OCI-LY7 (cell line): ENCODE measurements at regions not wholly inside any gene's neighbourhood (a gene's known extent, or its start where the extent isn't known, plus 50 kb on each side); places are given as distances from the start of the nearest gene placed in this dataset.

ENCODE experiments used
- BruUV-seq: library from RNA; stranded (reverse); fragments of 400-500 nt; replicated peaks from 2 replicates; lab custom pipeline; 2021; lab: Mats Ljungman, UMichigan
- CTCF ChIA-PET: fragments of 300-600 bp; sonication (Branson Sonifier 250); formaldehyde crosslinking; loops from one replicate; lab custom pipeline; 2022; ENCODE audit warnings: antibody characterized with exemption; ENCODE audit not compliant: unreplicated experiment; lab: Charles Lee
- POLR2A ChIA-PET: fragments of 300-600 bp; sonication (Branson Sonifier 250); formaldehyde crosslinking; loops from one replicate; lab custom pipeline; 2022; ENCODE audit warnings: antibody characterized with exemption; lab: Charles Lee
- DNase-seq: peaks from one replicate; pipeline ENCODE4 v3.0.0-alpha.2; 2015; ENCODE audit warnings: low spot score
- H2AFZ ChIP-seq: fragments of 200-600 bp; sonication (generic), shearing (Covaris generic); 2 replicates; pipeline ENCODE4 v1.6.1; 2014; ENCODE audit warnings: mild to moderate bottlenecking, antibody characterized with exemption, low read length, moderate library complexity
- H3K27ac ChIP-seq: fragments of 200-600 bp; sonication (generic); 2 replicates; pipeline ENCODE4 v1.5.1; 2014; ENCODE audit warnings: mixed run types, low read depth, mild to moderate bottlenecking, moderate library complexity, low read length, inconsistent platforms; ENCODE audit not compliant: poor library complexity, severe bottlenecking
- H3K36me3 ChIP-seq: fragments of 200-600 bp; sonication (generic); 2 replicates; pipeline ENCODE4 v1.6.1; 2014; ENCODE audit warnings: mild to moderate bottlenecking, antibody characterized with exemption, low read length, moderate library complexity, mixed read lengths; ENCODE audit not compliant: insufficient read depth
- H3K4me1 ChIP-seq: fragments of 200-600 bp; sonication (generic); 2 replicates; pipeline ENCODE4 v1.5.1; 2014; ENCODE audit warnings: mild to moderate bottlenecking, low read length; ENCODE audit not compliant: insufficient read depth, poor library complexity, severe bottlenecking
- H3K4me2 ChIP-seq: fragments of 200-600 bp; sonication (generic); 2 replicates; pipeline ENCODE4 v1.6.1; 2014; ENCODE audit warnings: mild to moderate bottlenecking, low read length
- H3K4me3 ChIP-seq: fragments of 200-600 bp; sonication (generic); 2 replicates; pipeline ENCODE4 v1.5.1; 2014; ENCODE audit warnings: mild to moderate bottlenecking, low read depth, low read length; ENCODE audit not compliant: poor library complexity, severe bottlenecking
- H3K79me2 ChIP-seq: fragments of 200-600 bp; sonication (generic); 2 replicates; pipeline ENCODE4 v1.6.1; 2016; ENCODE audit warnings: low read depth, mild to moderate bottlenecking, low read length, moderate library complexity, mixed read lengths; ENCODE audit not compliant: insufficient read depth
- H3K9me2 ChIP-seq: fragments of 200-600 bp; sonication (generic); 2 replicates; pipeline ENCODE4 v1.6.1; 2016; ENCODE audit warnings: mild to moderate bottlenecking, low read length, mixed read lengths; ENCODE audit not compliant: insufficient read depth
- H3K9me3 ChIP-seq: fragments of 200-600 bp; sonication (generic); 2 replicates; pipeline ENCODE4 v1.6.1; 2014; ENCODE audit warnings: mild to moderate bottlenecking, mixed run types, low read length, mixed read lengths
- H4K20me1 ChIP-seq: fragments of 200-600 bp; sonication (generic); 2 replicates; pipeline ENCODE4 v1.6.1; 2014; ENCODE audit warnings: mild to moderate bottlenecking, antibody characterized with exemption, low read length, moderate library complexity, mixed read lengths; ENCODE audit not compliant: insufficient read depth
- EZH2phosphoT487 ChIP-seq: fragments of 200-600 bp; sonication (generic); IDR thresholded peaks from 2 replicates; pipeline ENCODE4 v1.6.1; 2018; ENCODE audit warnings: low read depth, borderline replicate concordance, mild to moderate bottlenecking, mixed run types, antibody characterized with exemption, low read length, moderate library complexity, mixed read lengths
- intact Hi-C: fragments of 100-400 bp; cut with micrococcal nuclease; formaldehyde crosslinking; loops from one replicate; pipeline ENCODE4 v1.10.0; 2022; ENCODE audit not compliant: unreplicated experiment
- TF ChIP-seq, protein P1 (sequence below): fragments of 200-600 bp; sonication (generic); conservative IDR thresholded peaks from 2 replicates; pipeline ENCODE4 v1.5.1; 2014; ENCODE audit warnings: mild to moderate bottlenecking, antibody characterized with exemption, low read length, moderate library complexity, mixed read lengths

DNA sequence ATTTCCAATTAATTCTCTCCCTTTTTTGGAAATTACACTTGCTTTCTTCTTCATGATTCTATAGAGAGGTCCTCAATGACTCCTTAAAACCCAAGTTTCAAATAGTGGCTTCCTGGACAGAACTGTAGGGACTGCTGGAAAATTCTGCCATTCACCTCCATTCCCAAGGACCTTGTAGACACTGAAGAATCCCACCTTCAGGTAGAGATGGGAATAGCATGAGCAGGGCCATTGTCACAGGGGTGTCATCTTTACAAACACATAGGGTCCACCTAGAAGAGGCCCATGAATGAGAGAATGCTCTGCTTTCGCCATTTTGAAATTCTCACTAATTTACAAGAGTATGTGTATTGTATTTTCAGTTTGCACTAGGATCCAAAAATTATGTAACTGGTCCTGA, 701.7 kb upstream of the CELF2 start:
- H3K4me3 ChIP-seq, result no peak overlapping the region
- no peaks in the 10 kb centered on the region for H3K36me3 ChIP-seq
- ChIA-PET POLR2A (interaction anchor here (0.6 to 1.1 kb wide), 2 partner anchors 9 to 453 kb away, joined by 3 read pairs; no protein-coding TSS in a partner anchor), CTCF (no interaction called here)
- no peak overlapping the region for H3K4me2 ChIP-seq
- H3K79me2 ChIP-seq, result no peaks in the 10 kb centered on the region
- H2AFZ ChIP-seq, result no peak overlapping the region
- BruUV-seq, result no TSS peak
- no peak for TF ChIP-seq EZH2phosphoT487
- TF ChIP-seq, protein P1, sequence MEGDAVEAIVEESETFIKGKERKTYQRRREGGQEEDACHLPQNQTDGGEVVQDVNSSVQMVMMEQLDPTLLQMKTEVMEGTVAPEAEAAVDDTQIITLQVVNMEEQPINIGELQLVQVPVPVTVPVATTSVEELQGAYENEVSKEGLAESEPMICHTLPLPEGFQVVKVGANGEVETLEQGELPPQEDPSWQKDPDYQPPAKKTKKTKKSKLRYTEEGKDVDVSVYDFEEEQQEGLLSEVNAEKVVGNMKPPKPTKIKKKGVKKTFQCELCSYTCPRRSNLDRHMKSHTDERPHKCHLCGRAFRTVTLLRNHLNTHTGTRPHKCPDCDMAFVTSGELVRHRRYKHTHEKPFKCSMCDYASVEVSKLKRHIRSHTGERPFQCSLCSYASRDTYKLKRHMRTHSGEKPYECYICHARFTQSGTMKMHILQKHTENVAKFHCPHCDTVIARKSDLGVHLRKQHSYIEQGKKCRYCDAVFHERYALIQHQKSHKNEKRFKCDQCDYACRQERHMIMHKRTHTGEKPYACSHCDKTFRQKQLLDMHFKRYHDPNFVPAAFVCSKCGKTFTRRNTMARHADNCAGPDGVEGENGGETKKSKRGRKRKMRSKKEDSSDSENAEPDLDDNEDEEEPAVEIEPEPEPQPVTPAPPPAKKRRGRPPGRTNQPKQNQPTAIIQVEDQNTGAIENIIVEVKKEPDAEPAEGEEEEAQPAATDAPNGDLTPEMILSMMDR, result no peak
- no peaks in the 10 kb centered on the region for H4K20me1 ChIP-seq
- H3K4me1 ChIP-seq, result no peaks in the 10 kb centered on the region
- intact Hi-C loops, result no loop called here
- no peaks in the 10 kb centered on the region for H3K9me2 ChIP-seq
- no peak overlapping the region for H3K27ac ChIP-seq
- DNase-seq, result no peak
- no peaks in the 10 kb centered on the region for H3K9me3 ChIP-seq

DNA sequence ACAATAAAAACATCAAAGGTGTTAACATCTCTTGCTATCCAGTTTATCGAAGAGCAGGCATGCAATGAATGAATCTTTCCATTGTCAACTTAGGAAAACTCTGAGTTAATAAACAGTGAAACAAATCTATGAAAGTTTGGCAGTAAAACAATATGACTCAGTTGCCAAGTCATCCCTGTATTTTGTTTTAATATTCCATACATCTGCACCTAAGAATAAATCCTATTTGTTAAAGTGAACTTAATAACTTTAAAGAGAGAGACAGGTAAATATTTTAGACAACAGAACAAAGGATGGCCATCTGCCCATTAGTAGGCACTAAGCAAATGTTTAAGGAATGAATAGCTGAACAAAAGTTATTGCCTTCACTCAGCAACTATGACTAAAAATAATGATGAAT, 700.5 kb upstream of the CELF2 start:
- no peaks in the 10 kb centered on the region for H3K79me2 ChIP-seq
- no peak overlapping the region for H3K4me2 ChIP-seq
- H3K4me1 ChIP-seq, result no peaks in the 10 kb centered on the region
- no TSS peak for BruUV-seq
- DNase-seq, result no peak
- POLR2A ChIA-PET, result interaction anchor here (1.1 kb wide), 1 partner anchor 16 kb away, joined by 3 read pairs; no protein-coding TSS in a partner anchor
- H2AFZ ChIP-seq, result no peak overlapping the region
- intact Hi-C loops, result no loop called here
- H3K9me2 ChIP-seq, result no peaks in the 10 kb centered on the region
- no peak overlapping the region for H3K4me3 ChIP-seq
- no peaks in the 10 kb centered on the region for H3K9me3 ChIP-seq
- H4K20me1 ChIP-seq, result no peaks in the 10 kb centered on the region
- no peaks in the 10 kb centered on the region for H3K36me3 ChIP-seq
- CTCF ChIA-PET, result no interaction called here
- TF ChIP-seq, protein P1, result no peak
- TF ChIP-seq EZH2phosphoT487, result no peak
- H3K27ac ChIP-seq, result no peak overlapping the region

DNA sequence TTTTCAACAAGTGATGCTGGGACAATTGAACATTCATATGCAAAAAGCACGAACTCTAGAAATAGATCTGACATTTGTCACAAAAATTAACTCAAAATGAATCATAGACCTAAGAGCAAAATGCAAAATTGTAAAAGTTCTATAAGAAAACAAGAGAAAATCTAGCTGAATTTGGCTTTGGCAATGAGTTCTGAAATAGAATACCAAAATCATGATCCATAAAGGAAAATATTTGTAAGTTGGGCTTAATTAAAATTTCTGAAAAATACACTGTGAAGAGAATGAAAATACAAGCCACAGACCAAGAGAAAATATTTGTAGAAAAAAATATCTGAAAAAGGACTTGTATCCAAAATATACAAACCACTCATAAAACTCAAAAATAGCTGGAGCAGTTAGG, 698.8 kb upstream of the CELF2 start:
- no peak overlapping the region for H3K27ac ChIP-seq
- POLR2A ChIA-PET, result interaction anchor here (0.6 kb wide), 1 partner anchor 66 kb away, joined by 4 read pairs; no protein-coding TSS in a partner anchor
- no TSS peak for BruUV-seq
- TF ChIP-seq, protein P1, result no peak
- TF ChIP-seq EZH2phosphoT487, result no peak
- no peak overlapping the region for H3K4me3 ChIP-seq
- no peak overlapping the region for H2AFZ ChIP-seq
- H3K4me1 ChIP-seq, result no peaks in the 10 kb centered on the region
- intact Hi-C loops, result no loop called here
- CTCF ChIA-PET, result no interaction called here
- DNase-seq, result no peak
- no peaks in the 10 kb centered on the region for H4K20me1 ChIP-seq
- no peaks in the 10 kb centered on the region for H3K79me2 ChIP-seq
- no peak overlapping the region for H3K4me2 ChIP-seq
- no peaks in the 10 kb centered on the region for H3K9me2 ChIP-seq
- no peaks in the 10 kb centered on the region for H3K9me3 ChIP-seq
- H3K36me3 ChIP-seq, result no peaks in the 10 kb centered on the region
